Dermis microvascular lymphatic vessel endothelial cell (primary cell): ENCODE measurements at regions not wholly inside any gene's neighbourhood (a gene's known extent, or its start where the extent isn't known, plus 50 kb on each side); places are given as distances from the start of the nearest gene placed in this dataset.
A peak's percentile ranks its signal among the peaks of the same experiment; 100 is the strongest.
"Not testable (repeated sequence)": the region's sequence is repeated elsewhere in the genome, so short reads cannot be mapped to it uniquely, and the experiment has no call there.

Experiments
- DNase-seq, 2 donors: peaks; one replicate each; pipeline versions ENCODE4 v3.0.0 to v3.0.0-alpha.2; 2010; ENCODE audit warnings: low read depth in 2 of 2

DNA sequence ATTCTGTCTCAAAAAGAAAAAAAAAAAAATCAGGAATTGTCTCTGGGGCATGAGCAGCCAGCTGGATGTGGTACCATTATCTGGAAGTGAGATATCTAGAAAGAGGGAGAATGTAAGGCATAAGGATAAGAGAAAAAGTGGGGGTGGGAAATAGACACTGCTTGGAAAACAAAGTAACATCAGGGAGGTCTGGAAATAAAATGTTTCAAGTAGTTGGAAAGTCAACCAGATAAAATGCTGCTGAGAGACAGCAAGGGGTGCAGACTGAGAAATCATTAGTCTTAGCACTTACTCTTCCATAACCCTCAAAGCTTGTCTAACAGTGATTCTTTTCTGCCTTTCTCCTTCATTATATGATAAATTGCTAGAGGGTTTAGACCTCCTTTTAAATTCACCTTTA lies 159.7 kb upstream of the TBL1XR1 start:
- DNase-seq: no peak

DNA sequence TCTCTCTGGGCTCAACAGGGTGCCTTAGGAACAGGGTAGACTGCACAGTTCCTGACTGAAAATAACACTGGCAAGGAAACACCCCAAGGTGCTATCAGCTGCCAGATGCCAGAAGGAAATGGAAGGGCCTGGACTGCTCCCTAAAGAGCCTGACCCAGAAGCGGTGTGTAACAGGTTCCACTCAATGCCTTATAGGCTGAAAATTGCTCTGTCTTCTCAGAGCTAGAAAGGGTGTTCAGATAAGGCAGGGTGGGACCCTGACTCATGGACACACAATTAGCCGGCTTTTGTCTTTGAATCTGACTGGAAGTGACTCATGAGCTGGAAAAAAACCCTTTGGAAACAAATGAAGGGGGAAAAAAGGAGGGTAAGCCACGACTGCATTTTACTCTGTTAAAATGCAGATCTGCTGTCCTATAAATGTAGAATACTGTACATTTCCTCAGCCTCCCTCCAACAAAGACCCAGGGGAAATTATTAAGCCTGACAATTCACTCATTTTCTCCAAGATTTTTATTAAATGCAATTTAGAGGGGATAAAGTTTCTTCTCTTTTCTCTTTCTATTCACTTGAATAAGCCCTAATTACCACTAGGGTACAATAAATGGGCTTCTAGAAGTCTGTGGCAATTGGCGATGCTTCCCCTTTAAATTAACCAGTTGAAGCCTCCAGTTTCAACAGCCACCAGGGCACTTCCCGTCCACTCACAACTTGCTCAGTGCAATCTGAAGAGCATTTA lies 160.2 kb upstream of the TBL1XR1 start:
- peak; percentile 85 to 97 for DNase-seq

DNA sequence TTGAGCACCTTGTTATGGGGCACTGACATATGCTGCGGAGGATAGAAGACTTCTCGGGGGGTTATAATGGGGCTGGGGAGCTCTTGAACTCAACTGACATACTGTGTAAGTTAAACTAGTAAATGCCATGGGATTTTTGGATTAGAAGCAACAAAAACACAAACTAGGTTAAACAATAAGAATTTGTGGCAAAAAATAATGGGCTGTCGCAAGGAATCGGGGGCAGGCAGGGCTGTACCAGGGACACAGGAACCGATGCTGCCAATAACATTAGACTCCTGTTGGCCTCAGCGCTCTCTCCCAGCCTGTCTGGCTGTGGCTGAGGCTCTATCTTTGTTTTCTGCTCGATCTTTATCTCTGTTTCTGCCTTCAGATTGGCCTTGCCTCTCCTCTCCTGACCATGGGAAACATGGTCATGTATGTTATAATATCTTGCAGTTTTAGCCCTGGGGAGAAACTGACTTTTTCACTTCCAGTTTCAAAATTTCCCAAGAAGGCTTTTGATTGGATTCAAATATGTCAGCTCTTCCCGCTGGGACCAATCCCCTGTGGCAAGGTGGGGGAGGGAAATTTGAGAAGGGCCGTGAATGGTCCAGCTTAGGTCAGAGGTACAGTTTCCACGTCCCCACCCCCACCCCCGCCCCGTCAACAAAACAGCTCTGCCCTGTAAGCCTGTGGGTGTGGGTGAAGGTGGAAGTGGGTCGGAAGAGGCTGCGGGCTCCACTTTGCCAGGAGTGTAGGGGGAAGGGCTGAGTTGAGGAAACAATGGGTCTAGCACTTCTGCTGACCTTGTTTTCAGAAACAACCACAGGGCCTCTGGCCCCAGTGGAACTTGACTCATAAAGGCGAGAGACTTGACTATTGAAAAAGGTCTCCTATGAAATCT lies 161.1 kb upstream of the TBL1XR1 start:
- DNase-seq: peak; percentile 76 to 92

DNA sequence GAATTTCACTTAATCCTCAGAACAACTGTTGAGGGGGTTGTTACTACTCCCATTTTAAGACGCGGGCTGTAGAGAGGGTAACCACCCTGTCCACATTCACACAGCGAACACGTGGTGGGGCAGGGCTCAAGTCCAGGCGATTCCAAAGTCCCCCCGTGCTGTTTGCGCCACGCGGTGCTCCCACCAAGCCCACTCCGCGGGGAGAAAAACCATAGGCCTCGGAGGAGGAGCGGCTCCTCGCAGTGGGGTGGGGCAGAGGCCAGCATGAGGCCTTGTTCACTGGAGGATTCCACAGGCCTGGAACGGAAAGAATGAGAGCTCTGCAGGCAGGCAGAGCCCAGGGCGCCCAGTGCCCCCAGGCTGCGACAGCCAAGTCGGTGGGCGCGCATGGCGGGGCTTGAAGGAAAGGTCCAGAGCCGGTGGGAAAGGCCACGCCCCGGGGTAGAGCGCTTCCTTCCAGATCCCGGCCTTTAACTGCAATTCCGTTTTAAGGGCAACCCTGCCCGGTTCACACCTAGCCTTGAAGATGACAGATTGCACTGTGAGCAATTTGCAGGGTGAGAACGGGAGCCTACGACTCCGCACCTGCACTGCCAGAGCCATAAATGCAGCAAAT lies 161.8 kb upstream of the TBL1XR1 start:
- peak in 1 of 2 donors; percentile 61 for DNase-seq

DNA sequence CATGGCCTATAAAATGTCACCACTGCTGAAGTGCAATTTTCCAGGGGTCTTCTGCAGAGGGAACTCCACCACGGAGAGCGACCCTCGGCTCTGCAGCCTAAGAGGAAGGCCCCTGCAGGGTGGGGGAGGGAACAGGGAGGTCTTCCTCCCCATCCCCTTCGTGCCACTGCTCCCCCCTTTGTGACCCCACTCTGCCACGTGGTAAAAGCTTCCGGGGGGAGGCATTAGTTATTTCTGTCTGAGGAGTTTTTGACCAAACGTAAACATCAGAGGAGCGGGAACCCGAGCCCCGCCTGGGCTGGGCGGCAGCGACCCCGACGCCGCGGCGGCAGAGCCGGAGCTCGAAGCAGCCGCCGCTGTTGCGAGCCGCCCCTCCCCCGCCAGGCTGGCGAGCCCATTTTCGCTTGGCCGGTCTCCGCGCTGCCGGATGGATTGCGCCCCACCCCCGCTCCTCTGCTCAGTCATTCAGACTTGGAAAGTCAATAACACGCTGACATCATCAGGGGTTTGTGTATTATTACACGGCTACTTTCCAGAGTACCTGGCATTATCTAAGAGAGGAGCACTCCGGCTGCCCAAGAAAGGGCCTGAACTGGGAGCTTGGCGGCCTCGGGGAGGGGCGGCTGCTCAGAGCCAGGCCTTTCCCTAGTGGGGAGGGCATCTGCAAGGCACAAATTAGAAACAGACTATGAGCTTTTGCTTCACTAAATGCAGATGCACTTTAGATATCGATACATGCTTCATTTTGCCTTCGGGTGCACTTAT lies 162.5 kb upstream of the TBL1XR1 start:
- DNase-seq: peak; percentile 98 to 99

DNA sequence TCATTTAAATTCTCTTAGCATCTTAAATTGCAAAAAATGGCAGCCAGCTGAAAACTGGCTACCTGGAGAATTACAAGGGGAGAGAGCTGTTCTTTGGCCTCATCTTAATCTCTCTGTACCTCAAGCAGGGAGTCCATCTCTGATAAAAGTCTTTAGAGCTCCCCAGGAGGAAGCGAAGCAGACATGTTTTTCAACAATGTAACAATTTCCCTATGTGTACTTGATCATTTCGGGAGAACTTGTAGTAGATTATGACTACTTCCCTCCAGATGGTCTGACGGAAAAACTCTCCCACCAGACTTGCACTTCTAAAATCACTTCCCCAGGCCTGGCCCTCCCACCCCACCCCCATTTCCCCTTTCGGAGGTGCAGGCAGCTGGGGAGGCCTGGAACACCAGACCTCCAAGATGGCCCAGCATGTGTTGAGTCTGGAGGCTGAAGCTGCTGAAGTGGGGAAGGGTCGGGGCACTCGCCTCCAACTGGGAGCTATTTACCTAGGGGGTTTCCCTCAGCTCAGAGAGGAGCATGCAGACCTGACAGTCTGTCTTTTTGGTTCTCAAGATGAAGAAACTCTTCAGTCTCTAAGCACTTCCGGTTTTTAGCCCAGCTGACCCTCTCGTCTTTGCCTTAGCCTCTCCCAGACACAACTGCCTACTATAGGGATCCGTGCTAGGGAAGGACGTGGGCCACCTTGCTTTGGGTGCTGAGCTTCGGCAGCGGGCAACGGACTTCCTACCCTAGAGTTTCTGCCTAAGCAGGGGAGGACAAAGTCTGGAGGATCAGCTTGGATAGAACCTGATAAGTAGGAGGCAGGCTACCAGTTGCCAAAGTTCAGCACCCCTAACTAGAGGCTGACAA lies 164.0 kb upstream of the TBL1XR1 start:
- DNase-seq: no peak

DNA sequence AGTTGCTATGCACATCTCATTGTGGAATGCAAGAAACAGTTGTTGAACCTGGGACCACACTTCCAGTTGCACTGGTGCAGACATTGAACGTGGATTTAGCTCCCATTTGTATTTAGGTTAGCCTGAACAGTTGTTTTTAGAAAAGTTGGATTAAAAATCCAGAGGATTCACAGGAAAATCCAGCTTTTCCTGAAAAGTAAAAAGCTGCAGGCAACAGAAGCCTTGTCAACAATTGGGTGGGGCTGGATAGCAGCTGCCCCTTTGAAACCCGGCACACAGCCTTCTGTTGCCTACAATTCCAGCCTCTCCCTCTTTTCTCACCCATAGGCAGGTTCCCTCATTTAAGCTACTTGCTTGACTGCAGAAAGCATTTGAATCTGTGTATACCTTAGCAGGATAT lies 165.3 kb upstream of the TBL1XR1 start:
- DNase-seq: no peak

DNA sequence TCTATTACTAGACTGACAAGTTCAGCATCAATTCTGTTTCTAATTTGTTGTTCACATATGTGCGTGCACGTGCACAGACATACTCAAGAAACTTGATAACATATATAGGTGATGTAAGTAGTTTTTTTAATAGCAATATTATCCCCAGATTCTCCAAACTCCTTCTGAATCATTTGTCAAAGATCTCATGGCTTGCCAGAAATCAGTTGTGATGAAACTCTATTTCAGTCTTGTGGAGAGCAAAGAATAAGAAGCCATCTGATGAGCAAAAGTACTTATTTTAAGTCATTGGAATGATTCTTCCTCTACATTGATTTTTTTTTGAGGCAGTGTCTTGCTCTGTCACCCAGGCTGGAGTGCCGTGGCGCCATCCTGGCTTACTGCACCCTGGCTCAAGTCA lies 167.0 kb upstream of the TBL1XR1 start:
- no peak for DNase-seq

DNA sequence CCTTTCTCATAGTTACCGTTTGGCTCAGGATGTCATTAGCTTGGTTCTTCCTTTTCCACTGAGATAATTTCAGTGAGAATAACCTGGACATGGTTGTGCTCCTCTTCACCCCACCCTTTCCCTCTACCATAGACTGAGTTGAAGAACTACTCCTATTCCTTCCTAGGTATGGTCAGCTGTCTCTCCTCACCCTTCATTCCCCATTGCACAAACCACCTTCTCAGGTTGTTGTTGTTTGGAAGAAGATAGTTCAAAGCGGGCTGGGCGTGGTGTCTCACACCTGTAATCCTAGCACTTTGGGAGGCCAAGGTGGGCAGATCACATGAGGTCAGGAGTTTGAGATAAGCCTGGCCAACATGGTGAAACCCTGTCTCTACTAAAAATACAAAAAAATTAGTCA lies 168.0 kb upstream of the TBL1XR1 start:
- not testable (repeated sequence) for DNase-seq

DNA sequence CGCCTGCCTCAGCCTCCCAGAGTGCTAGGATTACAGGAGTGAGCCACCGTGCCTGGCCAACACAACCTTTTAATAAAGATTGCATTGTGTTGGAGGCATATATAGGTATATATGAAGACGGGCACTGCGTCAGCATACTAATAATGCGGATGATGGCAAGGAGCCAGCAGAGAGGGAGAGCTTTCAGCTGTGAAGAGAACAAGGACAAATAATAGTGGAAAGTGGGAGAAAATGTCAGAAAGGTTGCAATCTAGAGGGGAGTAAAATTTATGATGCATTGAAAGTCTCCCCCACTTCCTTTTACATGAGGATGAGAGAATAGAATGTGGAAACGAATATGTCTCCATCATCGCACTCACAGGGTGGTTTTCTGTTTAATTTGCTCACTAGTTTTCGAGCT lies 170.5 kb upstream of the TBL1XR1 start:
- no peak for DNase-seq

DNA sequence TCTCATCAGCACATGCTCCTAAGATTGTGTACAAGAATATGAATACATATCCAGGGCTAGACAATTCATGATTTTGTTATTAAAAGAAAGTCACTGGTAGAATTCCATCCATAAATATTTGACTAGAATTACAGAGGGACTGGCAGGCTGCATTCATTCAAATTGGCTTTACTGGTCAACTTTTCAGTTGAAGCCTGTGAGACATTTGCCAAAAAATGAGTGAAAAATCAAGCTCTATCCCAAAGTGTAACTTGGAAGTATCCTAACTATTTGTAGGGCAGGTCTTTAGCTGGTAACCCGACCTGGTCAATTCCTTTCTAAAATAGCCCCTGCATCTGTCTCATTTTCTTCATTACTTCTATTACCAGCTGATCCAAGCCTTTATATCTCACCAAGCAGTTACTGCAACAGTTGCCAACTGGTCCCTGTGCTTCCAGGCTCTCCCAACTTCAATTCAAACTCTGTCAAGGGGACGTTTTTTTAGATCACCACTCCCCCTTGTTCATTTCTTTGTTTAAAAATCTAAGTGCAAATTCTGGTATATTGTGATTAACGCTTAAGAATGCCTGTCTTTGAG lies 173.1 kb upstream of the TBL1XR1 start:
- no peak for DNase-seq

DNA sequence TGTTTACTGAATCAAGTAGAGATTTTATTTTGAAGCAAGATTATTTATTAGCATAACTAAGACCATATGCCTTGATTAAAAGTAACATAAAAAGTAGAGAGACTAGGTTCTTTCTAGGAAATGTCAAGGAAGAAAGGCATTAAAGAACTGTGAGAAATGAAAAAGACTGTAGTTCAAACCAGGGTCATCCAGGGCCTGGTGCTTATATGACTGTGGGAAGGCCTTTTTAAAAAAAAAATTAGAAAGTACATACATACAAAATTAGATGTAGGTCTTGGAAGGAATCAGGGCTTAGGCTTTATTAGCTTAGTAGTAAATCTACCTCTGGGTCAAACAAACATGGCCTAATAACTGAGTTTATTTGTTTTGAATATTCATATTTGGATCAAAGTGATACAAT lies 173.9 kb upstream of the TBL1XR1 start:
- no peak for DNase-seq

DNA sequence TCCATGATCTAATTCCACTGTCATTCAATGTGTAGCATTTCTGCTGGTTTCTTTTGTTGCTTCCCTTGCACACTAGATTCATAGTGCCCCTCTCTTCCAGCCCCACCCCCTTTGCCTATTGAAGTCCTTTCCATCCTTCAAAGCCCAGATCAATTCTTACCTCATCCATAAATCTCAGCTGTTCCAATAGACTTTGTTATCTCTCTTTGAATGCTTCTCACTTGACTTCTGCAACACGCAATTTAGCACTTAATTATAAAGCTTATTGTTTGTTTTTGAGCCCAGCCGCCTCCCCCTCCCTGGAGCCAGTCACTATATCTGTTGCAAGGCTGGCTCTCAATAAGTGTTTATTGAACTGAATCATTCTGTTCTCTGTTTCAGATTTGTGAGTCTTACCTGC lies 174.6 kb upstream of the TBL1XR1 start:
- DNase-seq: no peak

DNA sequence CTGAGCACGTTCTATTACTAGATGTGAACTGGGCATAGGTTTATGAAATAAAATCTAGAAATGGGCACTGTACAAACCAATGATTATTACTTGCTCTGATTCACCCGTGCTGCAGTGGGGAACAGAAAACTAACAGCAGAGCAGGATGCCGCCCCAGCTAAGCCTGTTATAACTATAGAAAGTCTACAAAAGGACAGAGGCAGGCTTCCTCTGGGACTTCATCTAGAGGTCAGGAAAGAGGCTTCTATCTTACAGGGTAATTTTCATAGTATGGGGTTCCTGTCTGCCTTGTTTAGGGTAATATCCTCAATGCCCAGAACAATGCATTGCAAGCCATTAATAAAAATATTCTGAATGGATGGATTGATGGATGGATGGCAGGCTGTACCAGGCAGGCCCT lies 177.0 kb upstream of the TBL1XR1 start:
- DNase-seq: no peak

DNA sequence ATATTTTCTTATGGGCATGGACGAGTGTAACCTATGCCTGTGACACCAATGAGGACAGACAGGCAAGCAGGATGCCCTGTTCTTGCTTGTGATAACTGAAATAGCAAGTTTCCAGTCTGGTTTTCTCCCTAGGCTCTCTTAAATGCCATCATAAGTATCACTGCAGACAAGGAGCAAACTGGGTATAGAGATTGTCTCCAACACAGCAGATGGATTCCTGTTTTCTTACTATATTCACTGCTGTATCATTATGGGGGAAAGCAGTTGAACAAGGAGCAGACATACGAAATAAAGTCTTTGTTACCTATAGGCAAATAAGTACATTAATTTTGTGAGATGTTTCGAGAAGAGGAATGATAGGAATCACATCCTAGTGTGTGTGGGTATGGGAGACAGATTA lies 178.0 kb upstream of the TBL1XR1 start:
- no peak for DNase-seq

DNA sequence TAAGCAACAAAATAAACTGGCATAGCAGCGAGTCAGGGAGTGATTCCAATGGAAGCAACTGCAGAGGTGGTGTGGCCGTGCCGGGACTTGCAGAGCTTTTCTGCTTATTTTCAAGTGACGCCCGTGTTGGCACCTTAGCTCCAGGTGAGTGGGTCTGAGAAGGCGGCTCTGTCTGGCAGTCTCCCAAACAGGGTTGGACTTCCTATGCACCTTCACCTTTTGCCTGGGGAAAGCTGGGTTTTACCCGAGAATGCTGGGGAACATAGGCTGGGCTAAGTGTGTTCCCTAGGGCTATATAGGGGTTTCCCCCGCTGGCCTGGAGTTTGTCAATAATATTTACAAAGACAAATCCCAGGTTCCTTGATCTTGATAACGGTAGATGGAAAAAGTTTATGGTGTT lies 179.9 kb upstream of the TBL1XR1 start:
- DNase-seq: no peak

DNA sequence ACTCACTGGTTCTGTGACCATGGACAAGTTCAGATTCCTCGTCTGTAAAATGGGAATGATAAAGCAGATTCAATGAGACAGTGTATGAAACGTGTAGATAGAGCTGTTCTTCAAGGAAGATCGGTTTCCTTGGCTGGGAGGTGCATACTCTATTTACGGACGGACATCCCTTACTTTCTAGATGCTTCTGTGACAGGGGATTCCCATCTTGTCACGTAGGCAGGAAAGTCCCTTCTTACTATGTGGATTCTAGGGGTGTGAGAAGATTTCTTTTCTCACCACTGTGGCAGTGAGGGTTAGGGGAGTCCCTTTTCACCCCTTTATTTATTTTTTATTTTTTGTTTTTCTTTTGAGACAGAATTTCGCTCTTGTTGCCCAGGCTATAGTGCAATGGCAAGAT lies 180.9 kb upstream of the TBL1XR1 start:
- no peak for DNase-seq

DNA sequence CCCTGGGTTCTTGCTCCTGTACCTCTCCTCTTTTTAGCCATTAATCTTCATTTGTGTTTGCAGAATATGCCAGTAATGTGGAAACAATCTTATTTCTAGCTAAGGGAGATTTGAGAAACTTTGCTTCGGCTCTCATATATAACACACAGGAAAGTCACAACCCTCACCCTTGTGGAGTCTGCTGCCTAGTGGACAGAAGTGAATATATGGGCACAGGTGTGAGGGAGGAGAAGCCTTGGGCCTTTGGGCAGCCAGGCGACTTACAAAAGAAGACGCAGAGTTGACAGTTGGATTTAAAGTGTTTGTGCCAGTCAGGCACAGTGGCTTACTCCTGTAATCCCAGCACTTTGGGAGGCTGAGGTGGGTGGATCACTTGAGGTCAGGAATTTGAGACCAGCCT lies 181.8 kb upstream of the TBL1XR1 start:
- DNase-seq: no peak

DNA sequence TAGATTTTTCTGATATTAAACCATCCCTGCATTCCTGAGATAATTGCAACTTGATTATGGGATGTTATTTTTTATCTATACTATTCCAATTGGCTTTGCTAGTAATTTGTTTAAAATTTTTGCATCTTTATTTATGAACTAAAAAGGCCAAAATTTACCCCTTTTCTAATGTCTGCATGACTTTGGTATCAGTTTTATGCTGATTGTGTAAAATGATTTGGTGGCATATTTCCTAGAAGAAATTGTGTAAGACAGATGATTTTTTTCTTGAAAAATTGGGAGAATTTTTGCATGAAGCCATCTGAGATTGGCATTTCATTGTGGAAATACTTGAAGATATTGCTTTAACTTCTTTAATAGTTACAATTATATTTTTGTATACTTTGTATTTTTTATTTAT lies 183.8 kb upstream of the TBL1XR1 start:
- no peak for DNase-seq

DNA sequence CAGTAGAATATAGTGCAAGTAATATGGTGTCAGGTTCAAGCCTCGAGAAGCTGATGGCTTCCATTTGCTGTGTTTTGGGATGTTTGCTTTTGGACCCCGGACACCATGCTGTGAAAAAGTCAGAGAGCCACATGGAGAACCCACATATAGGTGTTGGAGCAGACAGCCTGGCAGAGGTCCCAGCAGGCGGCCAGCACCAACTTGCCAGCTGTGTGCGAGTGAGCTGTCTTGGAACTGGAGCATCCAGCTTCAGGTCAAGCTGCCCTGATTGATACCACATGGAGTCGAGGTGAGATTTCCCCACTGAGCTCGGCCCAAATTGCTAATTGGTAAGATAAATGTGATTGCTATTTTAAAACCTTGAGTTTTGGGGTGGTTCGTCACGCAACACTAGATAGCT lies 185.7 kb upstream of the TBL1XR1 start:
- DNase-seq: no peak

DNA sequence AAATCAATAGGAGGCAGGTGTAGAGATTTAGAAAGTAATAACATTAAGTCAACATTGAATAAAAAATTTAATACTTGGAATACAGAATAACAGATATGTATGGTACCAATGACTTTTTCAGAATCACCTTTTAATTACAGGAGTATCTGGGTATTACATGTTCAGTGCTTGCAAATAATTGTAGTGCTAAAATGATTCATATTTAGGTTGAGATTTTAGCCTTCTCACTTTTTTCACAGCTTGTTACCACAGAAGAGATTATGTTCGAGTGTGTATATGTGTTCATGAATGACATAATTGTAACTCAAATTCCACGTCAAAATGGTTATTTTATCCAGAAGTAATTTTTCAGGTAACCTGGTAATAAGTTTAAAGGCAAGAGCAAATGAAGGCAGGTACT lies 187.9 kb upstream of the TBL1XR1 start:
- no peak for DNase-seq
